ENCODE measurements at regions not wholly inside any gene's neighbourhood (a gene's known extent, or its start where the extent isn't known, plus 50 kb on each side); places are given as distances from the start of the nearest gene placed in this dataset.

- TF ChIP-seq, protein P1, sequence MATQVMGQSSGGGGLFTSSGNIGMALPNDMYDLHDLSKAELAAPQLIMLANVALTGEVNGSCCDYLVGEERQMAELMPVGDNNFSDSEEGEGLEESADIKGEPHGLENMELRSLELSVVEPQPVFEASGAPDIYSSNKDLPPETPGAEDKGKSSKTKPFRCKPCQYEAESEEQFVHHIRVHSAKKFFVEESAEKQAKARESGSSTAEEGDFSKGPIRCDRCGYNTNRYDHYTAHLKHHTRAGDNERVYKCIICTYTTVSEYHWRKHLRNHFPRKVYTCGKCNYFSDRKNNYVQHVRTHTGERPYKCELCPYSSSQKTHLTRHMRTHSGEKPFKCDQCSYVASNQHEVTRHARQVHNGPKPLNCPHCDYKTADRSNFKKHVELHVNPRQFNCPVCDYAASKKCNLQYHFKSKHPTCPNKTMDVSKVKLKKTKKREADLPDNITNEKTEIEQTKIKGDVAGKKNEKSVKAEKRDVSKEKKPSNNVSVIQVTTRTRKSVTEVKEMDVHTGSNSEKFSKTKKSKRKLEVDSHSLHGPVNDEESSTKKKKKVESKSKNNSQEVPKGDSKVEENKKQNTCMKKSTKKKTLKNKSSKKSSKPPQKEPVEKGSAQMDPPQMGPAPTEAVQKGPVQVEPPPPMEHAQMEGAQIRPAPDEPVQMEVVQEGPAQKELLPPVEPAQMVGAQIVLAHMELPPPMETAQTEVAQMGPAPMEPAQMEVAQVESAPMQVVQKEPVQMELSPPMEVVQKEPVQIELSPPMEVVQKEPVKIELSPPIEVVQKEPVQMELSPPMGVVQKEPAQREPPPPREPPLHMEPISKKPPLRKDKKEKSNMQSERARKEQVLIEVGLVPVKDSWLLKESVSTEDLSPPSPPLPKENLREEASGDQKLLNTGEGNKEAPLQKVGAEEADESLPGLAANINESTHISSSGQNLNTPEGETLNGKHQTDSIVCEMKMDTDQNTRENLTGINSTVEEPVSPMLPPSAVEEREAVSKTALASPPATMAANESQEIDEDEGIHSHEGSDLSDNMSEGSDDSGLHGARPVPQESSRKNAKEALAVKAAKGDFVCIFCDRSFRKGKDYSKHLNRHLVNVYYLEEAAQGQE (IDR thresholded peaks at IDR 0.05; ENCODE audit: low read depth): no peak
- no peak for TF ChIP-seq YY1 (IDR thresholded peaks at IDR 0.05; ENCODE audit: extremely low read depth, insufficient replicate concordance, low read depth, low read length)
- TF ChIP-seq RAD21 (IDR thresholded peaks at IDR 0.05; ENCODE audit: low read depth): no peak
Observed at GRCh38 chr7:157077021-157077420, 61.7 kb upstream of the UBE3C start (continued).

GRCh38 chr7:157077986-157078644 is 60.6 kb upstream of the UBE3C start:
- Histone ChIP-seq H3K4me3 (replicated peaks in 1 of 2; ENCODE audit: low read depth in 1 of 2, low read length in 2 of 2) (no peak overlapping the region), H3K9ac (ENCODE audit: low read length) (no peak overlapping the region), H3K9me3 (ENCODE audit: control insufficient read depth in 1 of 2, insufficient read depth in 1 of 2, low read depth in 1 of 2, low read length in 2 of 2) (no peaks in the 10 kb centered on the region), H3K4me2 (ENCODE audit: low read length) (no peak overlapping the region), H3K79me2 (ENCODE audit: insufficient read depth, low read length) (no peaks in the 10 kb centered on the region), H3K27ac (ENCODE audit: low read depth, low read length) (no peak overlapping the region), H2AFZ (ENCODE audit: low read depth, low read length, poor library complexity, severe bottlenecking) (no peak overlapping the region), H3K4me1 (ENCODE audit: control insufficient read depth in 1 of 2, insufficient read depth in 2 of 2, low read length in 2 of 2) (peaks cover 3 to 16% of the 10 kb centered on the region in 2 experiments; a peak in 3 of 4 replicates), H3K36me3 (ENCODE audit: control insufficient read depth in 1 of 2, insufficient read depth in 2 of 2, low read length in 2 of 2) (no peaks in the 10 kb centered on the region), H3K27me3 (ENCODE audit: insufficient read depth, low read length) (no peaks in the 10 kb centered on the region), H4K20me1 (ENCODE audit: insufficient read depth) (no peaks in the 10 kb centered on the region), H3K9me2 (ENCODE audit: insufficient read depth) (no peaks in the 10 kb centered on the region)
- no TSS peak for BruUV-seq (replicated peaks)
- CTCF ChIA-PET: no interaction called here
- ATAC-seq (no peak), DNase-seq (ENCODE audit: low read depth, low spot score) (no peak)
- intact Hi-C loops (cut with micrococcal nuclease): no loop called here
- TF ChIP-seq EZH2 (IDR thresholded peaks at IDR 0.05) (no peak), POLR2AphosphoS5 (IDR thresholded peaks at IDR 0.05; ENCODE audit: low read depth, low read length) (no peak), JUND (IDR thresholded peaks at IDR 0.05) (no peak), ZFX (IDR thresholded peaks at IDR 0.05) (no peak), ZNF274 (IDR thresholded peaks at IDR 0.05; ENCODE audit: low read depth, low read length) (no peak), EGR1 (IDR thresholded peaks at IDR 0.05; ENCODE audit: low read depth) (no peak), ELF1 (IDR thresholded peaks at IDR 0.05; ENCODE audit: borderline replicate concordance, low read depth) (no peak), YY1 (IDR thresholded peaks at IDR 0.05; ENCODE audit: extremely low read depth, insufficient replicate concordance, low read depth, low read length) (no peak), TCF7L2 (IDR thresholded peaks at IDR 0.05; ENCODE audit: borderline replicate concordance, extremely low read depth, insufficient read depth, insufficient read length) (no peak), RAD21 (IDR thresholded peaks at IDR 0.05; ENCODE audit: low read depth) (no peak), FOSL1 (IDR thresholded peaks at IDR 0.05; ENCODE audit: low read depth) (no peak), CBX3 (IDR thresholded peaks at IDR 0.05; ENCODE audit: low read depth) (no peak)
- TF ChIP-seq, protein P2, sequence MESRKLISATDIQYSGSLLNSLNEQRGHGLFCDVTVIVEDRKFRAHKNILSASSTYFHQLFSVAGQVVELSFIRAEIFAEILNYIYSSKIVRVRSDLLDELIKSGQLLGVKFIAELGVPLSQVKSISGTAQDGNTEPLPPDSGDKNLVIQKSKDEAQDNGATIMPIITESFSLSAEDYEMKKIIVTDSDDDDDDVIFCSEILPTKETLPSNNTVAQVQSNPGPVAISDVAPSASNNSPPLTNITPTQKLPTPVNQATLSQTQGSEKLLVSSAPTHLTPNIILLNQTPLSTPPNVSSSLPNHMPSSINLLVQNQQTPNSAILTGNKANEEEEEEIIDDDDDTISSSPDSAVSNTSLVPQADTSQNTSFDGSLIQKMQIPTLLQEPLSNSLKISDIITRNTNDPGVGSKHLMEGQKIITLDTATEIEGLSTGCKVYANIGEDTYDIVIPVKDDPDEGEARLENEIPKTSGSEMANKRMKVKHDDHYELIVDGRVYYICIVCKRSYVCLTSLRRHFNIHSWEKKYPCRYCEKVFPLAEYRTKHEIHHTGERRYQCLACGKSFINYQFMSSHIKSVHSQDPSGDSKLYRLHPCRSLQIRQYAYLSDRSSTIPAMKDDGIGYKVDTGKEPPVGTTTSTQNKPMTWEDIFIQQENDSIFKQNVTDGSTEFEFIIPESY (IDR thresholded peaks at IDR 0.05; ENCODE audit: extremely low read depth, insufficient replicate concordance, low read length): no peak
- TF ChIP-seq, protein P3, sequence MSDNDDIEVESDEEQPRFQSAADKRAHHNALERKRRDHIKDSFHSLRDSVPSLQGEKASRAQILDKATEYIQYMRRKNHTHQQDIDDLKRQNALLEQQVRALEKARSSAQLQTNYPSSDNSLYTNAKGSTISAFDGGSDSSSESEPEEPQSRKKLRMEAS (IDR thresholded peaks at IDR 0.05): no peak
- TF ChIP-seq, protein P1 (IDR thresholded peaks at IDR 0.05; ENCODE audit: low read depth): no peak
- RAD21 ChIA-PET (ENCODE audit: low non-redundant PET in 1 of 2, low total read pairs in 2 of 2, uncharacterized antibody in 2 of 2, unreplicated experiment in 2 of 2): no interaction called here
- POLR2A ChIA-PET: no interaction called here

Measured in HCT116 (cell line).